HEK293T (cell line): ENCODE measurements at regions not wholly inside any gene's neighbourhood (a gene's known extent, or its start where the extent isn't known, plus 50 kb on each side); places are given as distances from the start of the nearest gene placed in this dataset.
A peak's percentile ranks its signal among the peaks of the same experiment; 100 is the strongest.

ENCODE experiments used
- CTCF ChIA-PET: fragments of 350-600 bp; formaldehyde crosslinking; extraction: SDS; loops from one replicate; lab custom pipeline; 2021; ENCODE audit warnings: antibody characterized with exemption, inconsistent platforms; lab: Yijun Ruan, JAX
- POLR2A ChIA-PET: fragments of 350-600 bp; formaldehyde crosslinking; extraction: SDS; loops from one replicate; lab custom pipeline; 2020; ENCODE audit warnings: antibody characterized with exemption, inconsistent platforms; lab: Yijun Ruan, JAX
- DNase-seq: peaks from one replicate; pipeline ENCODE4 v3.0.0; 2012; ENCODE audit warnings: mixed read lengths; ENCODE audit errors: extremely low spot score
- ARNT ChIP-seq: fragments of 450-650 bp; IDR thresholded peaks from 2 replicates; pipeline ENCODE4 v1.6.1; 2017; ENCODE audit warnings: mild to moderate bottlenecking
- BHLHE40 ChIP-seq: fragments of 450-650 bp; IDR thresholded peaks from 2 replicates; pipeline ENCODE4 v1.6.1; 2016; ENCODE audit warnings: mild to moderate bottlenecking, moderate library complexity, borderline replicate concordance
- CTBP1 ChIP-seq: fragments of 450-650 bp; IDR thresholded peaks from 2 replicates; pipeline ENCODE4 v1.6.1; 2016; ENCODE audit warnings: borderline replicate concordance
- ELF4 ChIP-seq: fragments of 450-650 bp; IDR thresholded peaks from 2 replicates; pipeline ENCODE4 v1.6.1; 2017; ENCODE audit warnings: antibody characterized with exemption
- FOXA1 ChIP-seq: fragments of 450-650 bp; IDR thresholded peaks from 2 replicates; pipeline ENCODE4 v1.6.1; 2016; ENCODE audit warnings: mild to moderate bottlenecking
- FOXK2 ChIP-seq: fragments of 450-650 bp; IDR thresholded peaks from 2 replicates; pipeline ENCODE4 v1.6.1; 2016; ENCODE audit warnings: mild to moderate bottlenecking
- FOXM1 ChIP-seq: fragments of 450-650 bp; IDR thresholded peaks from 2 replicates; pipeline ENCODE4 v1.6.1; 2017; ENCODE audit warnings: mild to moderate bottlenecking, borderline replicate concordance
- HDGF ChIP-seq: fragments of 450-650 bp; IDR thresholded peaks from 2 replicates; pipeline ENCODE4 v1.6.1; 2017; ENCODE audit warnings: antibody characterized with exemption, borderline replicate concordance
- L3MBTL2 ChIP-seq: fragments of 450-650 bp; conservative IDR thresholded peaks from 2 replicates; pipeline ENCODE4 v1.6.1; 2016; ENCODE audit warnings: mild to moderate bottlenecking
- LEF1 ChIP-seq: fragments of 450-650 bp; IDR thresholded peaks from 2 replicates; pipeline ENCODE4 v1.6.1; 2017; ENCODE audit warnings: mild to moderate bottlenecking, borderline replicate concordance
- NFRKB ChIP-seq: fragments of 450-650 bp; IDR thresholded peaks from 2 replicates; pipeline ENCODE4 v1.6.1; 2016; ENCODE audit warnings: mild to moderate bottlenecking, moderate library complexity
- SP1 ChIP-seq: fragments of 450-650 bp; IDR thresholded peaks from 2 replicates; pipeline ENCODE4 v1.6.1; 2017
- SUZ12 ChIP-seq: fragments of 450-650 bp; IDR thresholded peaks from 2 replicates; pipeline ENCODE4 v1.6.1; 2016; ENCODE audit warnings: mild to moderate bottlenecking
- TARDBP ChIP-seq: fragments of 450-650 bp; IDR thresholded peaks from 2 replicates; pipeline ENCODE4 v1.6.1; 2016
- ZNF384 ChIP-seq: fragments of 450-650 bp; IDR thresholded peaks from 2 replicates; pipeline ENCODE4 v1.6.1; 2016
- TF ChIP-seq, protein P1 (sequence below): fragments of 450-650 bp; IDR thresholded peaks from 2 replicates; pipeline ENCODE4 v1.6.1; 2016

DNA sequence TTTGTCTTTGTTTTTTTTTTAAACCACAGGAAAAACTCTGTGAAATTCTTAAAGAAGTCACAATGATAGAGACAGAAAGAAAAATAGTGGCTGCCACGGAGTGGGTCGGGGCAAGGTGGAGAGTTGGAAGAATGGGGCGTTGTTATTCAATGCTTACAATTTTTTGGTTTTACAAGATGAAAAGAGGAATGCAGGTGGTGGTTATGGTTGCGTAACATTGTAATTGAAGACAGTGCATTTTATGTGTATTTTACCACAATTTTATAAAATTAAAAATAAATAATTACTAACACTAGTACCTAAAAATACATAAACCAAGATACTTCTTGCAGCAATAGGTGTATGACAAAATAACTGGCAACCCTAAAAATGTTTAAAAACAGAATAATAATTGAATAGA lies 76.9 kb upstream of the VOPP1 start:
- TF ChIP-seq FOXM1 (no peak), HDGF (no peak), SP1 (no peak), CTBP1 (no peak), ZNF384 (no peak), FOXK2 (no peak), LEF1 (no peak), ELF4 (no peak), SUZ12 (no peak), BHLHE40 (no peak), NFRKB (no peak), L3MBTL2 (no peak), TARDBP (no peak), FOXA1 (no peak), ARNT (no peak)
- TF ChIP-seq, protein P1, sequence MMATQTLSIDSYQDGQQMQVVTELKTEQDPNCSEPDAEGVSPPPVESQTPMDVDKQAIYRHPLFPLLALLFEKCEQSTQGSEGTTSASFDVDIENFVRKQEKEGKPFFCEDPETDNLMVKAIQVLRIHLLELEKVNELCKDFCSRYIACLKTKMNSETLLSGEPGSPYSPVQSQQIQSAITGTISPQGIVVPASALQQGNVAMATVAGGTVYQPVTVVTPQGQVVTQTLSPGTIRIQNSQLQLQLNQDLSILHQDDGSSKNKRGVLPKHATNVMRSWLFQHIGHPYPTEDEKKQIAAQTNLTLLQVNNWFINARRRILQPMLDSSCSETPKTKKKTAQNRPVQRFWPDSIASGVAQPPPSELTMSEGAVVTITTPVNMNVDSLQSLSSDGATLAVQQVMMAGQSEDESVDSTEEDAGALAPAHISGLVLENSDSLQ, result no peak
- POLR2A ChIA-PET, result no interaction called here
- CTCF ChIA-PET, result no interaction called here
- no peak for DNase-seq

DNA sequence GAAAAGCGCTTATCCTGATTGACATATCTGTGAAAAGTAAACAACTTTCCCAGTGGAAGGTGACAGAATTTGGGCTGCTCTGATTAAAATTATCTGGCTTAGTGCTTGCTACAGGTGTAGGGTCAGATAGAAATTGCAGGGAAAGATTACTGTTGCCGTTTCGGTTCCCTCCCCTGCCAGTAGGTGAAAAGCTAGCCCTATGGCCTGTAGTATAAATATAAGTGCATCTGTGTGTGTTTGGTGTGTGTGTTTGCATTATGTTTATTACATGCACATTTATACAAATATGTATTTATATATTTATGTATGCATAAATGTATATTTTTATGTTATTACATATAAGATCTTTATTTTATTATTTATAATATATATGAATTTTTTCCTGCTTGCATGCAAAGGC lies 72.3 kb upstream of the VOPP1 start:
- POLR2A ChIA-PET, result no interaction called here
- TF ChIP-seq ELF4, result no peak
- TF ChIP-seq, protein P1, result no peak
- TF ChIP-seq FOXA1, result no peak
- TF ChIP-seq ARNT, result no peak
- no peak for TF ChIP-seq CTBP1
- no peak for TF ChIP-seq BHLHE40
- DNase-seq, result no peak
- CTCF ChIA-PET, result no interaction called here

DNA sequence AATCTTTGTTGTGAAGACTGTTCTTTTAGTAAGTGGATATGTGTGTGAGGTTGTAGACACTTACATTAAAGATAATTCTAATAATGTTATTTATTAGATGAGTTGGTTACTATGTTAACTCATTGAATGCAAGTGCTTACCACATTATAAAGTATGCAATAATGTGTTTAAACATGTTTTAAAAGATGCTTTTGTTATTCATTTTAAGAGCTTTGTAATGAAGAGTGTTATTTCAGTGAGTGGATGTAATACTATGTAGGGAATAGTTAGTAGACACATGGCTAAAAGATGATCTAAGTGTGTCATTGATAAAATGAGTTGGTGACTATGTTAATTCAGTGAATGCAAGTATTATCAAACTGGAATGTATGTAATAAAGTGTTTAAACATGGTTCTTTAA lies 70.0 kb upstream of the VOPP1 start:
- POLR2A ChIA-PET, result interaction anchor here (1.1 kb wide), 1 partner anchor 322 kb away, joined by 3 read pairs; the partner anchor contains the start of gene NIPSNAP2
- no peak for TF ChIP-seq SP1
- no peak for TF ChIP-seq CTBP1
- TF ChIP-seq FOXM1, result no peak
- no peak for TF ChIP-seq HDGF
- no peak for TF ChIP-seq FOXA1
- TF ChIP-seq LEF1, result no peak
- TF ChIP-seq ZNF384, result no peak
- no peak for TF ChIP-seq SUZ12
- TF ChIP-seq, protein P1, result no peak
- TF ChIP-seq L3MBTL2, result no peak
- TF ChIP-seq ELF4, result no peak
- no peak for TF ChIP-seq BHLHE40
- TF ChIP-seq ARNT, result no peak
- TF ChIP-seq FOXK2, result no peak
- no peak for TF ChIP-seq TARDBP
- TF ChIP-seq NFRKB, result no peak
- DNase-seq, result no peak
- CTCF ChIA-PET, result no interaction called here

DNA sequence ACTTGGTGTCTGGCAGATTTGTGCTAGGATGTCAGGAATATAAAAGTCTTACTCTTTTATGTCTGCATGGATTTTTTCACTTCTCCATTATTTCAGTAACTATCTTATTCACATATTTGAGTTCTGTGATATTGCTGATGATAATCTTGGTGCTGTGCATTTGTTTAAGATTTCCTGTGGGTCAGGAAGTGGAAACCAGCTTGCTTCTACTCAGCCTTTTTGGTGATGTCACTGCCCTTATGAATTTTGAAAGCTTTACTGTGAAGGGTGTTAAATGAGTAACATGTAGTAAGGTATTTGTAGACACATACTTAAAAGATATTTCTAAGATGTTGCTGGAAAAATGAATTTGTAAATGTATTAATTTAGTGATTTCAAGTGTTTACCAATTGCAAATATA lies 69.5 kb upstream of the VOPP1 start:
- POLR2A ChIA-PET, result interaction anchor here (1.1 kb wide), 1 partner anchor 322 kb away, joined by 3 read pairs; the partner anchor contains the start of gene NIPSNAP2

DNA sequence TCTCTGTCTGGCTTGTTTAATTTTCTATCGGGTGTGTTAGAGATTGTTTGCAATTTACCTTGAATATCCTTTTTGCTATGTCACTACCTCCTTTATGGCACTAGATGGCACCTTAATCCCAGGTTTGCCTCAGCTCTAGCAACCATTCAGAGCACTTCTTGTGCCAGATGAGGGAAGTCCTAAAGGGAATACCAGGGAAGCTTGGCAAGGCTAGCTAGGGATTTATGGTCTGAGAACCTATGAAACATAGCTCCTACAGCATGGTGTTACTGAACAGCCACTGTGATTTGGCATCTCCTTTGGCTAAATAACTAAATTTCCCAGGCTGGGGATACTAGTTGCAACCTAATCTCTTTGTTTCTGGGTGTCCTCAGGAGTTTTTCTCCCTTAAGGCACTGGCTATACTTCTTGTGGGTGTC lies 69.0 kb upstream of the VOPP1 start:
- POLR2A ChIA-PET, result interaction anchor here (1.1 kb wide), 1 partner anchor 323 kb away, joined by 3 read pairs; the partner anchor contains the start of gene NIPSNAP2
- DNase-seq, result peak; percentile 57
- TF ChIP-seq ZNF384 (no peak), FOXA1 (no peak), CTBP1 (no peak), SUZ12 (no peak), HDGF (no peak), NFRKB (no peak), FOXK2 (no peak)
- TF ChIP-seq, protein P1, result no peak
- CTCF ChIA-PET, result interaction anchor here (0.8 to 1.2 kb wide), 2 partner anchors 197 to 424 kb away, joined by 3 read pairs; no protein-coding TSS in a partner anchor

More for the DNA sequence above, 69.5 kb upstream of the VOPP1 start:
- TF ChIP-seq LEF1, result no peak
- TF ChIP-seq SUZ12, result no peak
- TF ChIP-seq, protein P1, result no peak
- CTCF ChIA-PET, result interaction anchor here (0.8 kb wide), 1 partner anchor 423 kb away, joined by 3 read pairs; no protein-coding TSS in a partner anchor
- DNase-seq, result no peak
